ENCODE measurements at regions not wholly inside any gene's neighbourhood (a gene's known extent, or its start where the extent isn't known, plus 50 kb on each side); places are given as distances from the start of the nearest gene placed in this dataset.

DNA sequence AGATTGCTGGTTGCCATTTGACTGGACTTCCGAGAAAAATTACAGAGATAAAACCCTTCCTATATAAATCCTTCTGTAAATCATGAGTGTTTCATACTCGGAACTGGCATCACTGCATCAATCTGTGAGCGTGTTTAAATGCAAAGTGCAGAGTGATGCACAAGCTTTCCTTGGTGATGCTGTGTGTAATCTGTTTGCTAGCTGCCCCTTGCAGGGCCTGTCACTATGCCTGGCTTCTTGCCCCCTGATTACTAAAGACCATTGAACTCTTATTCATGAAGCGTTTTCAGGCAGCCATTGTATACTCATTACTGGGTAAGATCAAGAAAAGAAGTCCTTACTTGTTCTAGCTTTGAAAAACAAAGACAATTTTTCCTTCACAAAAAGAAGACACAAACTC lies 266.9 kb upstream of the FANCL start:
- Mint-ChIP-seq H3K9me3 (ENCODE audit: insufficient read depth) (no peaks in the 10 kb centered on the region), H3K27me3 (ENCODE audit: low read depth) (peaks cover 6% of the 10 kb centered on the region), H3K4me3 (no peak overlapping the region), H3K36me3 (ENCODE audit: low read depth) (no peaks in the 10 kb centered on the region), H3K27ac (no peak overlapping the region), H3K4me1 (ENCODE audit: low read depth) (no peaks in the 10 kb centered on the region)
- ChIA-PET POLR2A (no interaction called here), CTCF (no interaction called here)
- DNase-seq: no peak
- no peak for ATAC-seq

DNA sequence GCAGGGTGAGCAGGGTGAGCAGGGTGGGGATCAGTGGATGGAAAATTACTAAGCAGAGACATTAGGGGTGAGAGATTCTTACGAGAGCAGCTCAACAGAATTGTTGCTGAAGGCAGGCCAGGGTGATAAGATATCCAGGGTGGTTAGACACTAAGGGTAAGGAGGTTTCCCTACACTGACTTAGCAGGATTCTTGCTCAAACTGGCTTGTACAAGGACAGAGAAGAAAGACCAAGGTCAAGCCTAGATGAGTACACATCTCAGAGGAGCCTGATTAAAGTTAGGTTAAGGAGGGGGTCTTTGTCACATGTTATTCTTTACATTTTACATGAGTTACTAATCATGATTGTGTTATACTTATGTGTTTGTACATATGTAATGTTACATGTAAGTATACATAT lies 262.8 kb upstream of the FANCL start:
- DNase-seq (no peak), ATAC-seq (no peak)
- ChIA-PET POLR2A (no interaction called here), CTCF (no interaction called here)
- Mint-ChIP-seq H3K9me3 (ENCODE audit: insufficient read depth) (no peaks in the 10 kb centered on the region), H3K36me3 (ENCODE audit: low read depth) (no peaks in the 10 kb centered on the region), H3K27me3 (ENCODE audit: low read depth) (peaks cover 6% of the 10 kb centered on the region), H3K27ac (no peak overlapping the region), H3K4me1 (ENCODE audit: low read depth) (no peaks in the 10 kb centered on the region), H3K4me3 (no peak overlapping the region)

GRCh38 chr2:58502931-58503330 lies 261.8 kb upstream of the FANCL start:
- CTCF ChIA-PET: no interaction called here
- H3K9me3 Mint-ChIP-seq (ENCODE audit: insufficient read depth): no peaks in the 10 kb centered on the region
- DNase-seq (no peak), ATAC-seq (no peak)
- peaks cover 6% of the 10 kb centered on the region for H3K27me3 Mint-ChIP-seq (ENCODE audit: low read depth)
- POLR2A ChIA-PET: no interaction called here
- no peaks in the 10 kb centered on the region for H3K4me1 Mint-ChIP-seq (ENCODE audit: low read depth)
- no peak overlapping the region for H3K4me3 Mint-ChIP-seq
- H3K36me3 Mint-ChIP-seq (ENCODE audit: low read depth): no peaks in the 10 kb centered on the region
- H3K27ac Mint-ChIP-seq: no peak overlapping the region

DNA sequence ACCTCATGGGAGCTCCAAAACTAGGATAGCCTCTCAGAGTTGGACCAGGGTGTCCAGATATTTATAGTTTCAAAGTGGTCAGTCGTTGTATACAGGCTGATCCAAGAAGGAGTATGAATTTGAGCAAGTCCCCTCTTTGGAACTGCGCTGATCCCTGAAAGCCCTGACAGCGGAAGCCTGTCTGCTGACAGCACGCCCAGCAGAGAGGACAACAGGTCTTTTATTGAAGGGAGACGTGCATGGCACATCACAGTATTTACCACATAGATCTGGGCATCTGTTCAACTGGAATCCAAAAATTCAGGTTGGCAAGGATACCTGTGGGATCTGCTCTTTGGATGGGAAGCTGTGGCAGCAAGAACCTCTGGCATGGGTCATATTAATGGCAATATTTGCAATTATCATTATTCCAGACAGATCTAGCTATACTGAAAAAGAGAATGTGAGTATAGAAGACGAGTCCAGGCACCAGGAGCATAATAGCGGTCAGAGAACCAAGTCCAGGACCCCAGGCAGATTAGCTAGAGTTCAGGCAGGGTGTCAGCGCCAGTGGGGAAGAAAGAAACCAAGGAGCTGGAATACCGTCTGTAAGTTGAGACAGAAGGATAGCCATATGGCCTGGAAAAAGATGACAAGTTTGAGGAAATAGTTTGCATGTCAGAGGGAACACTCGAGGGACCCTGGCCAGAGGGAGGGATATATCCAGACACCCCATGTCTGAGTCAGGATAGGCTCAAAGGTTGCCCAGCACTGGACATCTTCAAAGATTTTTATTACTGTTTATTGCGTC lies 260.4 kb upstream of the FANCL start:
- POLR2A ChIA-PET: no interaction called here
- Mint-ChIP-seq H3K9me3 (ENCODE audit: insufficient read depth) (no peaks in the 10 kb centered on the region), H3K4me1 (ENCODE audit: low read depth) (no peaks in the 10 kb centered on the region), H3K27me3 (ENCODE audit: low read depth) (peaks cover 6% of the 10 kb centered on the region), H3K36me3 (ENCODE audit: low read depth) (no peaks in the 10 kb centered on the region), H3K27ac (no peak overlapping the region), H3K4me3 (no peak overlapping the region)
- ATAC-seq: no peak
- CTCF ChIA-PET: no interaction called here
- no peak for DNase-seq

- ATAC-seq: no peak
- no peak overlapping the region for H3K4me3 Mint-ChIP-seq
- ChIA-PET POLR2A (no interaction called here), CTCF (no interaction called here)
- peaks cover 3% of the 10 kb centered on the region for H3K27me3 Mint-ChIP-seq (ENCODE audit: low read depth)
- H3K27ac Mint-ChIP-seq: no peak overlapping the region
- no peaks in the 10 kb centered on the region for H3K36me3 Mint-ChIP-seq (ENCODE audit: low read depth)
- DNase-seq: no peak
- H3K9me3 Mint-ChIP-seq (ENCODE audit: insufficient read depth): no peaks in the 10 kb centered on the region
- no peaks in the 10 kb centered on the region for H3K4me1 Mint-ChIP-seq (ENCODE audit: low read depth)
Observed at GRCh38 chr2:58497168-58497567, 256.0 kb upstream of the FANCL start.

DNA sequence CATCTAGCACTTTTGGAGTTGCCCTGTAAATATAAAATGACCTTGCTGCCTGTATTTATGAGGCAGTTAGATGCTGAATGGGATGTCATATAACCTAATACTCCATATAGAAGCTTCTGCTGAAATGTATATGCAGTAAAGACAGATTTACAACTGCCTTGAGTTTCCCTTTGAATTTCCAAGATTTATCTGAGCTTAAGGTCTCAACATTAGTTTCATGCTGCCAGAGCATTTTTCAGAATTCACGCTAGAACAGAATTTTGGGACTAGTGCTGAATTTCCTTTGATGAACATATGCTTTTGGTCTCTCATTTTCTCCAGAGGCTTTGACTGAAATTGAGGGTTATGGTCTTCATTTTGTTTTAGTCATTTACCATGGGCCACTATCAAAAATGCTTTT lies 254.7 kb upstream of the FANCL start:
- H3K4me3 Mint-ChIP-seq: no peak overlapping the region
- H3K27ac Mint-ChIP-seq: no peak overlapping the region
- H3K9me3 Mint-ChIP-seq (ENCODE audit: insufficient read depth): no peaks in the 10 kb centered on the region
- ChIA-PET CTCF (no interaction called here), POLR2A (no interaction called here)
- H3K27me3 Mint-ChIP-seq (ENCODE audit: low read depth): peaks cover 3% of the 10 kb centered on the region
- H3K36me3 Mint-ChIP-seq (ENCODE audit: low read depth): no peaks in the 10 kb centered on the region
- no peak for ATAC-seq
- DNase-seq: no peak
- H3K4me1 Mint-ChIP-seq (ENCODE audit: low read depth): no peaks in the 10 kb centered on the region

DNA sequence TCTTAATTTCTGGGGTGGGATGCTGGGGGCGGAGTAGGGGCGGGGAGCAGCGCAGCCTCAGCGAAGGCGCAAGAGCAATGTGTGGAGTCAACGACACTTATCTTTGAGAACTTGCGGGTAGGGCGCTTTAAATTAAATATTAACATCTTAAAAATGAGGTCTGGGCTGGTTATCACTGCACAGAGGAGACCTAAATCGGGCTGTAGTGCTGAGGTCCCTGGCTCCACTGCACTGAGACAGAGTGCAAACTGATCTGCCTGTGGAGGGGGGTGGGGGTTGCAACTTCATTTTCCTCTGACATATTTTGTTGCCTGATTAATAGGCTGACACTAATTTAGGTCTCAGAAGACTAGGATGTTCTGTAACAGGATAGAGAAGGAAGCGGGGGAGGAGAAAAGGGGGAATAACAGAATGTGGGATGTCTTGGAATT lies 253.0 kb upstream of the FANCL start:
- DNase-seq: no peak
- H3K27me3 Mint-ChIP-seq (ENCODE audit: low read depth): peaks cover 3% of the 10 kb centered on the region
- no peaks in the 10 kb centered on the region for H3K9me3 Mint-ChIP-seq (ENCODE audit: insufficient read depth)
- no peak overlapping the region for H3K4me3 Mint-ChIP-seq
- POLR2A ChIA-PET: no interaction called here
- no peaks in the 10 kb centered on the region for H3K36me3 Mint-ChIP-seq (ENCODE audit: low read depth)
- CTCF ChIA-PET: no interaction called here
- no peaks in the 10 kb centered on the region for H3K4me1 Mint-ChIP-seq (ENCODE audit: low read depth)
- ATAC-seq: no peak
- H3K27ac Mint-ChIP-seq: no peak overlapping the region

GRCh38 chr2:58484629-58485028 lies 243.5 kb upstream of the FANCL start:
- Mint-ChIP-seq H3K4me1 (ENCODE audit: low read depth) (no peaks in the 10 kb centered on the region), H3K9me3 (ENCODE audit: insufficient read depth) (no peaks in the 10 kb centered on the region), H3K4me3 (no peak overlapping the region), H3K27ac (no peak overlapping the region), H3K36me3 (ENCODE audit: low read depth) (no peaks in the 10 kb centered on the region), H3K27me3 (ENCODE audit: low read depth) (no peaks in the 10 kb centered on the region)
- DNase-seq (no peak), ATAC-seq (no peak)
- ChIA-PET POLR2A (no interaction called here), CTCF (no interaction called here)

DNA sequence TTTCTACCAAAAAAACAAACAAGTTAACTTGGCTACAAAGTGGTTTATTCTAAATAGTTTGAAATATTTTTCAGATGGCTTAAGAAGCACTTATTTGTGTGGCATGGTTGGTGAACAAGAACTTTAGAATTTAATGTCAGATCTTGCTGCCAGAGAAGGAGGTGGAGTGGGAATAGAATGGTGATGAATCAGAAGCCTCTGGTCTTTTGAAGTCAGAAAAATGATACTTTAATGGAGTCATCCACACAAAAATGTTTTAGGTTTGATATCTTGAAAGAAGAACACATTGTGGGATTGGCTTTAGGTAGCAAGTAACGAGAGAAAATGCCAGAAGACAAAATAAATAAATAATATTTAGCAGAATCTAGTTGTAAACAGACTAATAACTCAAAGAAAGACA lies 243.1 kb upstream of the FANCL start:
- CTCF ChIA-PET: no interaction called here
- ATAC-seq (no peak), DNase-seq (no peak)
- no peaks in the 10 kb centered on the region for H3K9me3 Mint-ChIP-seq (ENCODE audit: insufficient read depth)
- no peak overlapping the region for H3K27ac Mint-ChIP-seq
- no peaks in the 10 kb centered on the region for H3K4me1 Mint-ChIP-seq (ENCODE audit: low read depth)
- POLR2A ChIA-PET: no interaction called here
- no peaks in the 10 kb centered on the region for H3K36me3 Mint-ChIP-seq (ENCODE audit: low read depth)
- no peak overlapping the region for H3K4me3 Mint-ChIP-seq
- H3K27me3 Mint-ChIP-seq (ENCODE audit: low read depth): peaks cover 2% of the 10 kb centered on the region

DNA sequence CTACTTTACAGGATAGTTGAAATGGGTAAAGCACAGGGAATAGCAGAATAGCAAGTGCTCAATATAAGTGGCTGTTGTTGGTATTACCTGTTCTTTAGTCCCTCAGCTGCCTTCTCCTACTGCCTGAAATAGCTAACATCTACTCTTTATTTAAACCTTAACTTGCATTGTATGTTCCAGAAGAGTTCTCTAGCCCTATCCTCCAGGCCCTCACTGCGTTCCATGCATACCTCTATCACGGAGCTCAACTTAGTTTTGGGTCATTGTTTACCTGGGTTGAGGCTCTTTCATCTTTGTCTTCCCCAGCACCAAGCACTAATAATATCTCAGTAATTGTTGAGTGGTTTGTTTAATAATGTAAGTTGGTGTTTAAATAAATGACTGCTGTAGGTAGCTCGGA lies 242.2 kb upstream of the FANCL start:
- CTCF ChIA-PET: no interaction called here
- no peaks in the 10 kb centered on the region for H3K4me1 Mint-ChIP-seq (ENCODE audit: low read depth)
- ATAC-seq (no peak), DNase-seq (no peak)
- no peaks in the 10 kb centered on the region for H3K36me3 Mint-ChIP-seq (ENCODE audit: low read depth)
- no peaks in the 10 kb centered on the region for H3K9me3 Mint-ChIP-seq (ENCODE audit: insufficient read depth)
- H3K27ac Mint-ChIP-seq: no peak overlapping the region
- peaks cover 2% of the 10 kb centered on the region for H3K27me3 Mint-ChIP-seq (ENCODE audit: low read depth)
- POLR2A ChIA-PET: no interaction called here
- no peak overlapping the region for H3K4me3 Mint-ChIP-seq

GRCh38 chr2:58481670-58482069 lies 240.5 kb upstream of the FANCL start:
- no peaks in the 10 kb centered on the region for H3K4me1 Mint-ChIP-seq (ENCODE audit: low read depth)
- ChIA-PET POLR2A (no interaction called here), CTCF (interaction anchor here (0.6 kb wide), 1 partner anchor 408 kb away, joined by 3 read pairs; no protein-coding TSS in a partner anchor)
- peaks cover 2% of the 10 kb centered on the region for H3K27me3 Mint-ChIP-seq (ENCODE audit: low read depth)
- no peak overlapping the region for H3K27ac Mint-ChIP-seq
- H3K36me3 Mint-ChIP-seq (ENCODE audit: low read depth): no peaks in the 10 kb centered on the region
- no peak overlapping the region for H3K4me3 Mint-ChIP-seq
- no peaks in the 10 kb centered on the region for H3K9me3 Mint-ChIP-seq (ENCODE audit: insufficient read depth)
- no peak for DNase-seq
- no peak for ATAC-seq

GRCh38 chr2:58480141-58480540 lies 239.0 kb upstream of the FANCL start:
- no peaks in the 10 kb centered on the region for H3K36me3 Mint-ChIP-seq (ENCODE audit: low read depth)
- H3K27ac Mint-ChIP-seq: no peak overlapping the region
- DNase-seq (no peak), ATAC-seq (no peak)
- H3K4me3 Mint-ChIP-seq: no peak overlapping the region
- peaks cover 2% of the 10 kb centered on the region for H3K27me3 Mint-ChIP-seq (ENCODE audit: low read depth)
- ChIA-PET CTCF (no interaction called here), POLR2A (no interaction called here)
- H3K9me3 Mint-ChIP-seq (ENCODE audit: insufficient read depth): no peaks in the 10 kb centered on the region
- no peaks in the 10 kb centered on the region for H3K4me1 Mint-ChIP-seq (ENCODE audit: low read depth)

GRCh38 chr2:58479535-58480140 lies 238.5 kb upstream of the FANCL start:
- ChIA-PET POLR2A (no interaction called here), CTCF (no interaction called here)
- ATAC-seq: no peak
- Mint-ChIP-seq H3K4me3 (no peak overlapping the region), H3K9me3 (ENCODE audit: insufficient read depth) (no peaks in the 10 kb centered on the region), H3K4me1 (ENCODE audit: low read depth) (no peaks in the 10 kb centered on the region), H3K27me3 (ENCODE audit: low read depth) (peaks cover 2% of the 10 kb centered on the region), H3K27ac (no peak overlapping the region), H3K36me3 (ENCODE audit: low read depth) (no peaks in the 10 kb centered on the region)
- no peak for DNase-seq

All from activated CD8-positive, alpha-beta T cell treated with anti-CD3 and anti-CD28 coated beads, Interleukin-2, amount 10 ng/mL, durations not matched to agents 7 days and 5 days (primary cell).